Activated naive CD4-positive, alpha-beta T cell treated with anti-CD3 and anti-CD28 coated beads for 36 hours (primary cell): ENCODE measurements at regions not wholly inside any gene's neighbourhood (a gene's known extent, or its start where the extent isn't known, plus 50 kb on each side); places are given as distances from the start of the nearest gene placed in this dataset.

Experiments
- CTCF ChIA-PET: fragments of 350-600 bp; sonication (Branson Sonifier 250); formaldehyde crosslinking; loops from one replicate; lab custom pipeline; 2021; ENCODE audit warnings: antibody characterized with exemption; lab: Charles Lee
- DNase-seq: peaks from one replicate; pipeline ENCODE4 v3.0.0-alpha.2; 2020
- H3K27ac Mint-ChIP-seq: one replicate; pipeline ENCODE4 v1.8.0; 2021; ENCODE audit warnings: mild to moderate bottlenecking, mixed read lengths
- H3K27me3 Mint-ChIP-seq: one replicate; pipeline ENCODE4 v1.8.0; 2021; ENCODE audit warnings: low read depth, mixed read lengths
- H3K36me3 Mint-ChIP-seq: one replicate; pipeline ENCODE4 v1.8.0; 2021; ENCODE audit warnings: low read depth, mixed read lengths
- H3K4me1 Mint-ChIP-seq: one replicate; pipeline ENCODE4 v1.8.0; 2021; ENCODE audit warnings: low read depth, mixed read lengths
- H3K4me3 Mint-ChIP-seq: one replicate; pipeline ENCODE4 v1.8.0; 2021; ENCODE audit warnings: mild to moderate bottlenecking, moderate library complexity, mixed read lengths
- H3K9me3 Mint-ChIP-seq: one replicate; pipeline ENCODE4 v1.8.0; 2021; ENCODE audit warnings: mixed read lengths
- intact Hi-C: fragments of 100-400 bp; cut with micrococcal nuclease; formaldehyde crosslinking; loops from one replicate; pipeline ENCODE4 v1.15.1; 2023

DNA sequence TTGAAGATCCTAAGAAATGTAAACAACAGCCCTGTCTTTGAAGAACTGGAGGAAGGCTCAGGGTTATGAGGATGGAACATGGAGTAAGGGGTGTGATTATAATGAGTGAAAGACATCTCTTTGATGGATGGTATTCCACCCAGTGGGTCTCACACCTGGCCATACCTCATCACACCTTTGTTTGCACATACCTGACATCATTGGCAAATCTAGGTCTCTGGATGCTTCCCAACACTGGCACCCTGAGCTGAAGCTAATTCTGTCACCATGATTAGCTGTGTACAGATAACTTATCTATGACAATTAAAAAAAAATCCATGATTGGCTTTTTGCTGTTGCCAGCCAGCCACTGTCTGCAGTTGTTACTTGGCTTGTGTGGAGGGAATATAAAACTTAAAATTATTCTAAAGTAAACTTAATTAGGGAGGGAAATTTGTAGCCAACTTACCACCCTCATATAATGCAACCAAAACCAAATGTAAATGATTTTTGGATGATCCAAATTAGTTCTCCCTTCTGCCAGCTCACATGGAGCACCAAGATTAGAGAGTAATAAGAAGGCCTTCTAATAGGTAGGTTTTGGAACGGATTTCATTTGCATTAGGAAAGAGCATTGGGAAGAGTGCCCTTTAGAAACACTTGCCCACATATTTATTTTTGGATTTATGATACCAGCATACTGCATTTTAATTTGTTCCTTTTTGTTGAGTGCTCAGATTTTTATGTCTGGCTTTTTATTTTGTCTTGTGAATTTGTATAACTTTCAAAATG lies 249.5 kb downstream of the SOX4 start:
- Mint-ChIP-seq H3K27ac (no peak overlapping the region), H3K27me3 (peaks cover 12% of the 10 kb centered on the region), H3K4me1 (peaks cover 5% of the 10 kb centered on the region), H3K9me3 (no peaks in the 10 kb centered on the region), H3K4me3 (no peak overlapping the region), H3K36me3 (no peaks in the 10 kb centered on the region)
- CTCF ChIA-PET = interaction anchor here (0.6 kb wide), 1 partner anchor 391 kb away, joined by 3 read pairs; no protein-coding TSS in a partner anchor
- no peak for DNase-seq
- intact Hi-C loops = loop anchor here (10.0 kb wide), 1 partner anchor 248 kb away; the partner anchor contains the start of gene SOX4

DNA sequence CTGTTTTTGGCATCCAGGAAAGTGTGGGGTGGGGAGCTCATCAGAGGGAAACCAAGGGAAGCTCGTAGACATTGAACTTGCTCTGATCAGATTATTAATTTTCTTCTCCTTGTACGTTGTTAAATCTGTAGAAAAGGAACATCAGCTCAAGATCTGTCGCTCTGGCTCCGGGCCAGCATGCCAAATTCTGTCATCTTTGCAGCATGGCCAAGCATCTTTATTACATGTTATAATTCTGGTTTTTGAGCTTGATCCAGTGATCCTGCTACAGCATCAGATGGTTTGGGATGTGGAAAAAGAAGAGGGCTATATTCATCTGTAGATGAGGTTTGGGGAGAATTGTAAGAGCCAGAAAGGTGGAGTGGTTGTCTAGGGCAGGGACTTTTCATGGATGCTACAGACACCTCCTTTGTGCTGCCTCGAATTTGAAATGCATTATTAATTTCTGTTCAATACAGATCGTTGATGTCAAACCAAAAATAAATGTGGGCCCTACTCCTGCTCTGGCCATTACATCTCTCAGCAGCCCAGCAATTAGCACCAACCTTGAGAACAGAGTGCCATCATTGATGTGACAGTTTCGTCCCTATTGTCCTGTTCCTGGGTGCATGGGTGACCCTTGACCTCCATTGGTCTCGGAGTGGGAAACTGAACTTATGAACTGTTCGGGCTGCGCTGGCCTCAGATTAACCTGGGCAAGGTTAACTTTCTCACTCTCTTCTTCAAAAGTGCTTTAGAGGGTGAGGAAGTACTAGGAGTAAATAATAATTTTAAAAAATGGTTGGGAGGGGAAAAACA lies 250.8 kb downstream of the SOX4 start:
- H3K4me1 Mint-ChIP-seq = peaks cover 5% of the 10 kb centered on the region
- CTCF ChIA-PET = no interaction called here
- intact Hi-C loops = loop anchor here (10.0 kb wide), 1 partner anchor 250 kb away; the partner anchor contains the start of gene SOX4
- no peak overlapping the region for H3K4me3 Mint-ChIP-seq
- H3K9me3 Mint-ChIP-seq = no peaks in the 10 kb centered on the region
- H3K36me3 Mint-ChIP-seq = no peaks in the 10 kb centered on the region
- peaks cover 15% of the 10 kb centered on the region for H3K27me3 Mint-ChIP-seq
- DNase-seq = no peak
- no peak overlapping the region for H3K27ac Mint-ChIP-seq

DNA sequence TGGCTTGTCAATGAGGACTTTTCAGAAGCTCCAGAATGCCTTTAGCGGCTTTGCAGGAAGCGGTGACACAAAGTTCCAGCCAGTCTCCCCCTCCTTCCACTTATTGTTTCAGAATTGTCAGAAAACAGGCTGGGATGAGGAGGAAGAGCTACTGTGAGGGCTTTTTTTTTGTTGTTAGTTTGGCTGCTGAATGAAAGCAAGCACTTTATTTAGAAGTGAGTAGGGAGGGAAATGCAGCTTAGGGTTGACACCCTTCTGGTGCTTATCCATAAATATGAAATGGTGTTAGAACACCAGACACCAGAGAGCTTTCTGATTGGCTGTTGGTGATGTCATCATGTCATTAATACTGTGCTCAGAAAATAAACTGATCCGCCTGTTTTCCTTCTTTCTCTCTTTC lies 251.5 kb downstream of the SOX4 start:
- peaks cover 16% of the 10 kb centered on the region for H3K27me3 Mint-ChIP-seq
- no peak overlapping the region for H3K4me3 Mint-ChIP-seq
- DNase-seq = no peak
- peaks cover 5% of the 10 kb centered on the region for H3K4me1 Mint-ChIP-seq
- no peak overlapping the region for H3K27ac Mint-ChIP-seq
- CTCF ChIA-PET = no interaction called here
- no peaks in the 10 kb centered on the region for H3K36me3 Mint-ChIP-seq
- intact Hi-C loops = loop anchor here (10.0 kb wide), 1 partner anchor 250 kb away; the partner anchor contains the start of gene SOX4
- no peaks in the 10 kb centered on the region for H3K9me3 Mint-ChIP-seq

DNA sequence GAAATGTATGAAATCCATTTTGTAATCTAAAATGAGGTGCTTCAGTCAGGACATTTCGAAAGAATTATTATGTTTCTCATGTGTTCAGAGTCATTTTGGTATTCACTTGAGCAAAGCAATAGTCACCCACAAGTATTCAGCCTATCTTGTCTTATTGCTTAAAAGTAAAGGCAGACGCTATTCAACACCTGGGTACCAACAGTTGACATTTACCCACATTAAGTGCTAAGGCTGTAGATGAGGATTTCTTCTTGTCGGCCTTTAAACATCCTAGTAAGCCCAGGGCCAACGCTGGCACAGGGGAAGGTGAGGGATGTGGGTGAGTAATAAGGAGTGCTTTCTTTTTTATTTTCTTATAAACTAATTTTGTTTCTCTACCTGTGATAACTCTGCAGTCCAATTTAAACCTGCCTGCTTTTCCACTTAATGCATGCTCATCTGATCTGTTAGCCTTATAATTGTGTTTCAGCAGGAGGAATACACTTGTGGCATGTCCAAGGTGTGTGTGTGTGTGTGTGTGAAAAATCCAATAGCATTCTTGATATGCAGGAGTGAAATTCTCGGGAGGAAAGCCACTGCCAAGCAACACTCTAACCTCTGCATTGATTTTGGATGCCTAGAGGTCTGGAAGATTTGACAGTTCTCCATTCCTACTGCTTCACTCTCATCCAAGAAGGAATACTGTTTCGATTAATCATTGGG lies 252.0 kb downstream of the SOX4 start:
- CTCF ChIA-PET = no interaction called here
- Mint-ChIP-seq H3K27me3 (peaks cover 16% of the 10 kb centered on the region), H3K4me1 (peaks cover 5% of the 10 kb centered on the region), H3K27ac (no peak overlapping the region), H3K4me3 (no peak overlapping the region), H3K36me3 (no peaks in the 10 kb centered on the region), H3K9me3 (no peaks in the 10 kb centered on the region)
- DNase-seq = no peak
- intact Hi-C loops = loop anchor here (10.0 kb wide), 1 partner anchor 251 kb away; the partner anchor contains the start of gene SOX4

DNA sequence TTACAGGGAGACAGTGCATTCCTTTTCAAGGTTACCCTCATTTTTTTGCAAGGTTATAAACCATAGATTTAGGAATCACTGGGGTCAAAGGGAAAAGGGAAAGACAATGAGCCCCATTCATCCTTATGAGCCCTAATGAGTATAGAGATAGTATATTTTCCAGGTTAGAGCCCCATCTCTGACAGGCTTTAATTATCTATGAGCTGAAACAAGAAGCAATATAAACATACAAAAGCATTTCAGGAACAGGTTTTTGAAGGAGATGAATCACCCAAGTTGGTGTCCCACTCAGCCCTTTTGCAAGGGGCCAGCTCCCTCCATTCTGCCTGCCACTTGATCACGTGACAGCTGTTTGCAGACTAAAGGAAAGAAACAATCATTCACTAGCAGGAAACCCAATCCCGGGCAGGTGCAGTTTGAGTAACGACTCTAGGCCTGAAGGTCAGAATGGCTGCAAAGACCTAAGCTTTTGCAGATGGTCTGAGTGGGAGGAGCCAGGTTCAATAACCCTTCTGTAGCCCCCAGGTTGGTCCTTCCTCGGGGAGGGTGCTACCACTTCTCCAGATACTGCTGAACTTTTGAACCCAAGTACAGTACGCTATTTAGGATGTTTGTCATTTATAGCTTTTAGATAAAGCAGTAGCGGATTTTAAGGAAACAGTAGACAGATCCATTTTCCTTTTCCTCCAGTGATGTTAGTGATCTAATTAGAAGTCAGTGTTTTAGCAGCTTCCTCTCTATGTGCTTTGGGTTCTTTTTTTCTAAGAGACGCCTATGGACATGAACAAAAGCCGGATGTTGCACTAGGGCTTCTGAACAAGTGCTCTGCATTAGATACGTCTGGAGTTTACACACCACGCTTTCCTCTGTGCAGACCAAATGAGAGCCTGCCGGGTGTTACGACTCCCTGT lies 253.2 kb downstream of the SOX4 start:
- Mint-ChIP-seq H3K4me1 (peaks cover 5% of the 10 kb centered on the region), H3K27ac (no peak overlapping the region), H3K4me3 (no peak overlapping the region), H3K36me3 (no peaks in the 10 kb centered on the region), H3K9me3 (no peaks in the 10 kb centered on the region), H3K27me3 (peaks cover 16% of the 10 kb centered on the region)
- intact Hi-C loops = loop anchor here (10.0 kb wide), 1 partner anchor 252 kb away; the partner anchor contains the start of gene SOX4
- CTCF ChIA-PET = interaction anchor here (0.8 kb wide), 1 partner anchor 10 kb away, joined by 3 read pairs; no protein-coding TSS in a partner anchor
- DNase-seq = peak; percentile 53

DNA sequence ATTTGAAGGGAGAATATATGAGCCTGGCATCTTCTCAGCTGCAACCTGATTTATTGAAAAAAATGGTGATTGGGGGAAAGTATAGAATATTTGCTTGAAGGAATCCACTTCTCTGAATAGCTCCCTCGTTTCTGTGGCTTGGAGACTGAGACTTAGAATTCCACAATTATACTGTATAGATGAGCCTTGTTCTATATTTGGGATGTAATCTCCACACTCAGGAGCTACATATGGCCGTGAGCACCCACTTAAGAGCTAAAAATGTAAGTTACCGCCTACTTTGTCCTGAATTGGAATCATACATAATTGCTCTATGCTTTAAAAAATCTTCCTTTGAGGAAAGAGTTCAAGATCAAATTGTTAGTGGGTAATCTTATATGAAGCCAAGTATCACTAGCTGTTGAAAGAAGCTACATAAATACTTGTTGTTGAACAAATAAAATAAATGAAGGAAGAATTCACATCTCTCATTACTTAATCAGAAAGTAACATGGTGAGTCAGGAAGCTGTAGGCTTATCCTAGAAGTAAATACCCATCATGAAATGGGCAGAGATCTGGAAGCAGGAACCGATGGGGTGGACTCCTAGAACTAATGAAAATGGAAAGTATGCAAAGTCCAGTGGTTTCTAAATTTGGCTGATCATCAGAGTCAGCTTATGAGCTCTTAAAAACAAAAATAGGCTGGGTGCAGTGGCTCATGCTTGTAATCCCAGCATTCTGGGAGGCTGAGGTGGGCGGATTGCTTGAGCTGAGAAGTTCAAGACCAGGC lies 254.3 kb downstream of the SOX4 start:
- DNase-seq = no peak
- Mint-ChIP-seq H3K4me1 (peaks cover 5% of the 10 kb centered on the region), H3K27me3 (peaks cover 16% of the 10 kb centered on the region), H3K36me3 (no peaks in the 10 kb centered on the region), H3K4me3 (no peak overlapping the region), H3K27ac (no peak overlapping the region), H3K9me3 (no peaks in the 10 kb centered on the region)
- CTCF ChIA-PET = interaction anchor here (0.5 kb wide), 1 partner anchor 299 kb away, joined by 3 read pairs; no protein-coding TSS in a partner anchor
- intact Hi-C loops = loop anchor here (10.0 kb wide), 1 partner anchor 253 kb away; the partner anchor contains the start of gene SOX4

DNA sequence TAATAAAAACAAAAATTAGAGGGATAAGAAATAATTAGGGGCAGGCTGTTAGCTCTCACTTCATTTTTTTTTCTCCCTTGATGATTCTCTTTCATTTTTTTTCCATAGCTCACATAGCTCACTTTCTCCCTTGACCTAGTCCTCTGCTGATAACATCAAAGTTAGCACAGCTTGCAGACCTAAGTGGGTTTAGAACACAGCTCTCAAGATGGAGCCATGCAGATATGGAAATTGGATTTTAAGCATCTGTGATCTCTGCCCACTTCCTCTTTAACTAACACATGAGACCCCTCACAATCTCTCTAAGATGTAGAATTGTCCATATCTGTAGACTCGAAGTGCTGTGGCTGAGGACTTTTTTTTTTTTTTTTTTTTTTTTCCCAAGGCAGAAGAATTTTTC lies 257.1 kb downstream of the SOX4 start:
- no peaks in the 10 kb centered on the region for H3K36me3 Mint-ChIP-seq
- no peaks in the 10 kb centered on the region for H3K9me3 Mint-ChIP-seq
- no peak overlapping the region for H3K27ac Mint-ChIP-seq
- peaks cover 12% of the 10 kb centered on the region for H3K27me3 Mint-ChIP-seq
- intact Hi-C loops = no loop called here
- CTCF ChIA-PET = interaction anchor here (0.6 kb wide), 1 partner anchor 13 kb away, joined by 3 read pairs; no protein-coding TSS in a partner anchor
- DNase-seq = no peak
- H3K4me1 Mint-ChIP-seq = peaks cover 5% of the 10 kb centered on the region
- H3K4me3 Mint-ChIP-seq = no peak overlapping the region

DNA sequence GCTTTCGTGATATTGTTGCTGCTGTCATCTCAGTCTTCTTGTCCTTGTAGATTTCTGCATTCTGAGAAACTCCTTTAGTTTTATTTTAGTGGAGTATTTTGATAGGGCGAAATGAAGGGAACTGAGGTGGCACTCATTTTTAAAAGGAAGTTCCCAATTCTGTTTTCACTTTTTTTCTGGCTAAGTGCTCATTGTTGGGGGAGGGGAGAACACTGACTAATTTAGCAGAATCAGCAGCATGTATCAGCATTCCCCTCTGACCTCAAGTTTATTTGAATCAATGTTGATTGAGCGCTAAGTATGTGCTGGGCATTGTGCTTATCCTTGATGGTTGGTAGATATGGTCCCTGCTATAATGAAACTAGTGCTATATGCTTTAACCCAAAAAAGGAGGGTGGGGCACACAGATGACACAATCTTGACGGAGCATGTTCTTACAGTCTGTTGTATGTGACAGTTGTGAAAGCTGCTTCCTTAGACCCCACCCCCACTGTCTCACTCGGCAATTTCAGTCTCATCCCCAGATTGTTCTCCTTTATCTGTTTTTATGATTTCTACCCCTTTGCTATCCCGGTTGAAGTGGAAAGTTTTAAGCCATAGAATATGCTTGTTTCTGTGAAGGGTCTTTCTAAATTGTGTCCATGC lies 262.4 kb downstream of the SOX4 start:
- no peaks in the 10 kb centered on the region for H3K4me1 Mint-ChIP-seq
- H3K9me3 Mint-ChIP-seq = no peaks in the 10 kb centered on the region
- no peaks in the 10 kb centered on the region for H3K36me3 Mint-ChIP-seq
- no peak overlapping the region for H3K27ac Mint-ChIP-seq
- intact Hi-C loops = no loop called here
- no peak overlapping the region for H3K4me3 Mint-ChIP-seq
- peak; percentile 15 for DNase-seq
- CTCF ChIA-PET = no interaction called here
- peaks cover 5% of the 10 kb centered on the region for H3K27me3 Mint-ChIP-seq

DNA sequence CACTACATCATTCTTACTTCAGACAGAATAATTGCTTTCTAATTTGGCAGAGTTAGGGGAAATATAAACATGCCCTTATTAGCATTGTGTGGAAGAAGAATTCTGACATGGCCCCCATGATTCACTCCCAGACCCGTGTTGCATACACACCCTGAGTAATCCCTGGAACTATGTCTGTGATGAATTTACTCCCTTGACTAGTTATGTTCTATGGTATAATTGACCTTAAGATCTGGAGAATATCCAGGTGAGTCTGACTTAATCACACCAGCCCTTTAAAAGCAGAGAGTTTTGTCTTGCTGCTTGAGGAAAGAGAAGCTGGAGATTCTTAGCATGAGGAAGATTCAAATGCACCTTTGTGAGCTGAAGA lies 262.9 kb downstream of the SOX4 start:
- no peak for DNase-seq
- intact Hi-C loops = no loop called here
- no peaks in the 10 kb centered on the region for H3K36me3 Mint-ChIP-seq
- H3K27ac Mint-ChIP-seq = no peak overlapping the region
- no peak overlapping the region for H3K4me3 Mint-ChIP-seq
- CTCF ChIA-PET = no interaction called here
- H3K4me1 Mint-ChIP-seq = no peaks in the 10 kb centered on the region
- H3K27me3 Mint-ChIP-seq = peaks cover 5% of the 10 kb centered on the region
- H3K9me3 Mint-ChIP-seq = no peaks in the 10 kb centered on the region

DNA sequence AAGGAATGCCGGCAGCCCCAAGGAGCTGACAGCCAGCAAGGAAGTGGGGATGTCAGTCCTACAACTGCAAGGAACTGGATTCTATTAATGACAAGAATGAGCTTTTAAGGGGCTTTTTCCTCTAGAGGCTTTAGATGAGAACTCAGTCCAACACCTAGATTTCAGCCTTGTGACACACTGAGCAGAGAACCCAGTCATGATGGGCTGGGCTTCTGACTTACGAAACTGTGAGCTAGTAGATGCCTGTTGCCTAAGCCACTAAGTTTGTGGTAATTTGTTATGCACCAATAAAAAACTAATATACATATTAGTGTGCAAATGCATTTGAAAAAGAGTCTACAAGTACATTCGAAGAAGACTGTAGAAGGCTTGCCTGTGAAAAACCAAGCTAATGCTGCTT lies 263.3 kb downstream of the SOX4 start:
- Mint-ChIP-seq H3K4me3 (no peak overlapping the region), H3K9me3 (no peaks in the 10 kb centered on the region), H3K27me3 (peaks cover 5% of the 10 kb centered on the region), H3K4me1 (no peaks in the 10 kb centered on the region), H3K36me3 (no peaks in the 10 kb centered on the region), H3K27ac (no peak overlapping the region)
- intact Hi-C loops = no loop called here
- CTCF ChIA-PET = no interaction called here
- DNase-seq = no peak
